CD4-positive, alpha-beta T cell treated with Interleukin-1 beta for 1 hour (primary cell): ENCODE measurements at regions not wholly inside any gene's neighbourhood (a gene's known extent, or its start where the extent isn't known, plus 50 kb on each side); places are given as distances from the start of the nearest gene placed in this dataset.

Experiments used
- DNase-seq, 2 donors: peaks; one replicate each; pipeline ENCODE4 v3.0.0-alpha.2; 2020 to 2022

GRCh38 chr5:4204276-4205141, 608.9 kb downstream of the IRX1 start:
- DNase-seq = no peak

GRCh38 chr5:4205398-4205797, 609.8 kb downstream of the IRX1 start:
- no peak for DNase-seq

GRCh38 chr5:4206127-4206526, 610.5 kb downstream of the IRX1 start:
- no peak for DNase-seq

- DNase-seq = no peak
These were observed 611.9 kb downstream of the IRX1 start for GRCh38 chr5:4207486-4207885.

- DNase-seq = no peak
These were observed 612.9 kb downstream of the IRX1 start for GRCh38 chr5:4208537-4208936.

GRCh38 chr5:4208996-4209395, 613.4 kb downstream of the IRX1 start:
- no peak for DNase-seq

- no peak for DNase-seq
These were observed 616.6 kb downstream of the IRX1 start for GRCh38 chr5:4212071-4212739.

- DNase-seq = no peak
These were observed 617.6 kb downstream of the IRX1 start for GRCh38 chr5:4212981-4213819.

GRCh38 chr5:4215143-4215542, 619.5 kb downstream of the IRX1 start:
- DNase-seq = no peak

- no peak for DNase-seq
These were observed 620.5 kb downstream of the IRX1 start for GRCh38 chr5:4216142-4216541.

GRCh38 chr5:4220016-4220415, 624.4 kb downstream of the IRX1 start:
- no peak for DNase-seq

GRCh38 chr5:4221048-4221447, 625.4 kb downstream of the IRX1 start:
- no peak for DNase-seq

- no peak for DNase-seq
These were observed 626.5 kb downstream of the IRX1 start for GRCh38 chr5:4222147-4222546.

- DNase-seq = no peak
These were observed 627.2 kb downstream of the IRX1 start for GRCh38 chr5:4222821-4223220.

- no peak for DNase-seq
These were observed 630.1 kb downstream of the IRX1 start for GRCh38 chr5:4225741-4226140.

- DNase-seq = no peak
These were observed 630.9 kb downstream of the IRX1 start for GRCh38 chr5:4226565-4226964.

- no peak for DNase-seq
These were observed 633.1 kb downstream of the IRX1 start for GRCh38 chr5:4228708-4229107.

GRCh38 chr5:4229414-4230292, 634.0 kb downstream of the IRX1 start:
- DNase-seq = no peak

- no peak for DNase-seq
These were observed 634.8 kb downstream of the IRX1 start for GRCh38 chr5:4230471-4230785.

GRCh38 chr5:4230786-4231641, 635.4 kb downstream of the IRX1 start:
- no peak for DNase-seq

- DNase-seq = no peak
These were observed 636.5 kb downstream of the IRX1 start for GRCh38 chr5:4232084-4232483.

GRCh38 chr5:4233671-4234070, 638.0 kb downstream of the IRX1 start:
- DNase-seq = no peak
